G401 (cell line): ENCODE measurements at regions not wholly inside any gene's neighbourhood (a gene's known extent, or its start where the extent isn't known, plus 50 kb on each side); places are given as distances from the start of the nearest gene placed in this dataset.
"Not testable (repeated sequence)": the region's sequence is repeated elsewhere in the genome, so short reads cannot be mapped to it uniquely, and the experiment has no call there.

Experiments
- DNase-seq: peaks from one replicate; pipeline ENCODE4 v3.0.0-alpha.2; 2015; ENCODE audit warnings: low spot score
- in situ Hi-C: cut with HindIII; loops from 2 replicates; pipeline ENCODE4 v1.10.0; 2016; ENCODE audit warnings: low sequenced_read_pairs, mixed read lengths

DNA sequence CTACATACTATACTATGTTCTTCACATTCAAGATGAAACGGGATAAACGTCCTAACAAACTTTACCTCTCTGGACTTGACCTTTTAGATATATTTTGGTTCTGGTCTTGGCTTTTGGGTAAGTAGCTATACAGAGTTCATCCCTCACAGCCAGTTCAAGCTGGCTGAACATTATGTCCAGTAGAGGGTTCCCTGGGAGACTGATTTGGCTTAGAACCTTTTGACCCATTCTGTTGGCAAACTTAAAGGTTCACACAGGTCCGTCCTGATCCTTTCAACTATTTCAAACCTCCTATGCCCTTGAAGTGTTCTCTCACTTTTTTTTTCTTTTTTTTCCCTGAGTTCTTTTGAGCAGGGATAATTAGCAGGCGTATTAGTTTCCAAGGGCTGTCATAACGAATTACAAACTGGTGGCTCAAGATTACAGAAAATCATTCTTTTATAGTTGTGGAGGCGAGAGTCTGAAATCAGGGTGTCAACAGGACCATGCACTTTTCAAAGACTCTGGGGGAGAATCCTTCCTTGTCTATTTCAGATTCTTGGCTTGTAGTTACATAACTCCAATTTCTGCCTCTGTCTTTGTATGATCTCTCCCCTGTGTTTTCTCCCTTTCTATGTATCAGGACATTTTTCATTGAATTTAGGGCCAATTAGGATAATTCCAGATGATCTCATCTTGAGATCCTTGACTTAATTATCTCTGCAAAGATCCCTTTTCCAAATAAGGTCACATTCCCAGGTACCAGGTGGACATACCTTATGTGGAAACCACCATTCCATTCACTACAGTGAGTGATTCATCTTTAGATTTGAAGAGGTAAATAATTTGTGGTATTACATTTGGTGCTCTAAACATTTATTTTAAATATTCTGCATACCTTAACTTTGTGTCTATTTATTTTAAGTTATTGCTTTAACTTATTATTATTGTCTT, 257.4 kb upstream of the USP25 start:
- no peak for DNase-seq
- in situ Hi-C loops, result no loop called here

DNA sequence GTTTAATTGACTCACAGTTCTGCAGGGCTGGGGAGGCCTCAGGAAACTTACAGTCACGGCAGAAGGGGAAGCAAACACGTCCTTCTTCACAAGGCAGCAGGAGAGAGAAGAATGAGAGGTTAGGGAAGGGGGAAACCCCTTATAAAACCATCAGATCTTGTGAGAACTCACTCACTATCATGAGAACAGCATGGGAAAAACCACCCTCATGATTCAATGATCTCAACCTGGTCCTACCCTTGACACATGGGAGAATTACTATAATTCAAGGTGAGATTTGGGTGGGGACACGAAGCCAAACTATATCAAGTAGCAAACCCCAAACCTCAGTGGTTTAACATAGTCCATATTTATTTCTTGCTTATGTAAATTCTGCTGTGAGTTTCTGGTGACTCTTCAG, 252.0 kb upstream of the USP25 start:
- in situ Hi-C loops, DNase-seq: not testable (repeated sequence)

DNA sequence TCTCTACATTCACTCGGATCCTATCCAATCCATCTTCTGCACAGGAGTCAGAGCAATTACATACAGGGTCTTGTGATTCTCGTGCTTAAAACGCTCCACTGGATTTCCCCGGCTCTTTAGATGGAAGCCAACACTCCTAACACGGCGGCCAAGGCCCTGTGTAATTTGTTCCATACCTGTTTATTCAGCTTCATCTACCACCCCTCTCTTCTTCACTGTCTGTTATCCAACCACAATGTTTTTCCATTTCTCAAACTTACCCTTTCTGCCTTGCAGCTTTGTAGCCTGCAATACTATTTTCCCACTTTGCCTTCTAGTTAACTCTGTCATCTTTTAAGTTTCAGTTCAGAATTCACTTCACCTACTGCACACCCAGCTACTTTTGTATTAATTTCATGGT, 249.6 kb upstream of the USP25 start:
- in situ Hi-C loops, result no loop called here
- DNase-seq, result no peak

DNA sequence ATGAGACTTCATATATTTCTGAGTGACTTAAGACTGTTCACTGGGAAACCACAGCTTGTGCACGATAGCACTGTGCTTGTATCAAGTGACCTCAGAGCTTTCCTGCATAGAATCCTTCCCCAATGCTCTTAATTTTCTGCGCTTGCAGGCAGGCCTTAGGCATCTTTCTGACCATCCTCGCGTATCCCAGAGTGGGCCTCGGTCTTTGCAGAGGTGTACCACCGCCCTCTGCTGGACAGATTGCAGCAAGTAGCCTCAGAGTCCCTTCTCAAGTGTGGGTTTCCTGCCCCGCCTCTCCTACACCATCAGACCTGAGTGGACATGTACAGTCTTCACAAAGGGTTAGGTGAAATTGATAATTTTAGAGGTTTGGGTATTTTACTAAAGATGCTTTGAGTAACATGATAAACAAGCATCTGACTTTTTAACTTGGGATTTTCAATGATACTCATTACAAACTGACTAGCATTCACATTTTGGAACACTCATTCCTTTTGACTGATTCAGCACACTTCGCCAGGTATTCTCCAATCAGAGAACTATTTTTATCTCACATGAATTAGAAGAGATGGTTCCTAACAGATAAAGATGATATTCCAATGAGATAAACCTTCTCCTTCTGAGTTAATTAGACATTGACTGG, 246.5 kb upstream of the USP25 start:
- peak; percentile 86 for DNase-seq
- in situ Hi-C loops, result no loop called here

DNA sequence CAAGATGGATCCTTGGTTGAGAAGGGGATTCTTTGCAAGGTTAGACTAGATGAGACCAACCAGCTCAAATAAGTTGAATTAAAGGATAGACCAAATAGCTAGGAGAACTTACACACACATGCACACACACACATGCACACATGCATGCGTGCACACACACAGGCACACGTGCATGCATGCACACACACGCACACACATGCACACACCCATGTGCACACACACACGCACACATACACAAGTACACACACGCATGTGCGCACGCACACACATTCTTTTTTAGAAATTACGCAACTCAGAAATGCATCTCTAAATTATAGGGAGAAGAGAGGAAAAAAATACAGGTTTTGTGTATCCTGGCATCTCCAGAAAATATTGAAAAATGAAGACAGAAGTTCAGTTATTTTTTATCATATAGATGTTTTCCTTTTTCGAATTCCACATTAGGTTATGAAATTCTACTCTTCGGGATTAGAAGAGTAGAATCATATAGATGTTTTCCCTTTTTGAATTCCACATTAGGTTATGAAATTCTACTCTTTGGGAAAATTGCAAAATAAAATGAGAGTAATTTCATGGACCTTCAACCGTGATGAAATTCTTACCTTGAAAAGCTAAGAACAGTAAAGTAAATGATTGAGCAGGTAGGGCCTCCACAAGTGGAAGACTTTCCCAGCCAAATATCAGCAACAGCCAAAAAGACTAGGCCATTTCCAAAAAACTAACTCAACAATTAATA, 243.2 kb upstream of the USP25 start:
- DNase-seq, result no peak
- in situ Hi-C loops, result no loop called here

DNA sequence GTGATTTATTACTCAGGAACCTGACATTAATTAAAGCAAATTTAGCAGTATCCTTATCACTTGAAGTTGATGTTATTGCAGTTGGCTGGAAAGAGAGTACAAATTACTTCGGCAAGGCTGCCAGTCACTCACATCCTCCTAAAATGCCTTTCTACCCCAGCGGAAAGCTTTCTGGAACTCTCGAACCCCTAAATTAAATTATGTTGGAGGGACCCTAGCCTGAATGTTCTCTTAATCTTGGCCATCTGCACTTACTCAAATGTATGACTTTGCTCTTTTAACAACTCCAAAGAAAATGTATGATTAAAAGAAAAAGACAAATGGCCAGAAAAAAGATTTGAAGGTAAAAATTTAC, 242.6 kb upstream of the USP25 start:
- in situ Hi-C loops, result no loop called here
- no peak for DNase-seq

DNA sequence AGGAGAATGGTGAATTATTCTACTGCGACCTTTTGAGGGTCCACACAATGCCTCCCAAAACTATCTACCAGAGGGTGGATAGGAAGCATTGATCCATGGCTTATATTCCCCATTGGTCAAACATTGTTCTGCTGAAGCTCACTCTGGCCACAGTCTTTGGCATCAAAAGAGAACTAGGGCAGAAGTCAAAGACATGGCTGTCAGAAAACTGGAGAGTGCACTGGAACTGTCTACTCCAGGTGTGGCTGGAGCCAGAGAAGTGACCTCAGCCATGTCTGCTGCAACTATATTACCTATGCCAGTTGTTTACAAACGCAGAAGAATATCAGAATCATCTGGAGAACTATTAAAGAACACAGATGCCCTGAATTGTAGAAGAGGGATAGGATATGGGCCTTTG, 238.7 kb upstream of the USP25 start:
- in situ Hi-C loops, result no loop called here
- DNase-seq, result no peak

DNA sequence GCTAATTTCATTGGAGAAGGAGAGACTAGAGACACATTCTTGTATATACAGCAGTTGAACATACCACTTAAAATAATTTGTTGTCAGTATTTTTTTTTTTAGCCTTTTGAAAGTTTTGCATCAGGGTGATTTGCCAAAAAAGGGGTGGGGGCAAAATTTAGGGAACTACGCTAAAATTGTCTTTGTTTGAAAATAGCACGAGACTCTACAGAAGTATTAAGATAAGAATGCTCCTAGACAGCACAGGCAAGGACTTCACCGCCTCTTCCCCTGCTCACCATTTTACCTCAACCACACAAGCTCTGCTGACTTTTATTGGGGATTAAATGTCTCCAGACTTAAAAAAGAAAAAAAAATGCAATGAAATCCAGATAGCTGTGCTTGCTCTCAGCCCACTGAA, 236.1 kb upstream of the USP25 start:
- in situ Hi-C loops, result no loop called here
- DNase-seq, result no peak

DNA sequence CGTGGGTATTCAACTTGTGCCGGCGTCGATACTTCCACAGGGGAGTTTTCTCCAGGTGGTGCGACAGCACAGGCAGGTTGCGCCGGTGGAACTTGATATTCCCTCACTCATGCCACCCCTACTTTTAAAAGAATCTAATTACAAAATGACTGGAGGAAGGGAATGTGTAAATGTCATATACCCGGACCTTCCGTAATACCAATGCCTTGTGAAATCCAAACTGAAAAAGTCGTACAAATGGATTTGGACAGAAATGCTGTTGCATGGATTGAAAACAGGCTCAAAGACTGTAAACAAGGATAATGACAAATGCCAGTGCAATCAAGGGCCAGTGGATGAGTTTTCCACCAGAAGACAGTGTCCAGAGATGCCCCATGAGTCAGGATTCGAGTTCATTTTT, 235.3 kb upstream of the USP25 start:
- in situ Hi-C loops, result no loop called here

DNA sequence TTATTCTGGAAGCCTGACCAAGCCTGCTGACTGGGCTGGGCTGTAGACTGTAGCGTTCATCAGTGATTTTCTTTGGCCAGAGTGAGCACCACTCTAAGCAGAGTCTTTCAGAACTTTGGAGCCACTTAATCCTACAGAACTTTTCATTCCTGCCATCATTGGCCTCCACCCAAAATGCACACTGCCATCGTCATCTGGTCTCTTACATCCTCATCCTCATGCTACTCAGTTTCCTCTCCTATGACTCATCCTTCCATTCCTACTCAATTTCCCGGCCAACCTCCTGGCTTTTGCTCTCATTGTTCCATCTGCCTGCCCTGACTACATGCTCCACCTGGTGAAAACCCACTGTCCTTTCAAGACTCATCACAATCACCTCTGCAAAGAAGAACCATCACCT, 233.8 kb upstream of the USP25 start:
- in situ Hi-C loops, result no loop called here
- no peak for DNase-seq

More for the DNA sequence above, 235.3 kb upstream of the USP25 start:
- DNase-seq, result no peak

DNA sequence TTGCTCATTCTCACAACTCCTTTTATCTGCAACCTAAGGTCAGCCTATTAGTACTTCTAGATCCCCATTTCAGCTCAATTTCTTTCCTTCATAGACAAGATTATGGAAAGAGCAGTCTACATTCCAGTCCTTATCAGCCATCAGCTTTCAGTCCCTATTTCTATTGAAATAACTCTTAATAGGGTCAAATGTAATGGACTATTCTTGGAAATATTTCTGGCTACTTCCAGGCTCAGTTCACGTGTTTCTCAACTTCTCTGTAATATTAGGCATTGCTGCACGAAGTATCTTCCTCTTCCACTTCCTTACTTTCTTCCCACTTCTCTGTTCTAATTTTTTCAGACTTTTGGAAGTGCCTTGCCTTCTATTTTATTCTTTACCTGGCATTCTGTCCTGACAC, 232.9 kb upstream of the USP25 start:
- in situ Hi-C loops, result no loop called here
- no peak for DNase-seq

DNA sequence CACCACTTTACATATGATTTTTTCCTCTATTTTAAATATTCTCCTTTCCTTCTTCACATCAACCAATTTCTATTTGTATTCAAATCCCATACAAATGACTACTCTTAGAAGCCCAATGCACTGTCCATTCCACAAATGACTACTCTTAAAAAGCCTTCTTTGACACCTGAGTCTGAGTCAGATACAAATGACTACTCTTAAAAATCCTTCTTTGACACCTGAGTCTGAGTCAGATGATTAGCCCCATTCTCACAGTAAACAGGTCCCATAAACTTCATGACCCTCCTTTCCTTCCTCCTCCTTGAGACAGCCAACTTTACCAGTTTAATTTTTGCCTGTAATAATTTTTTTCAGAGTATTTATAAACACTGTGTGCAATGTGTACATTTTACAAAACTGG, 231.3 kb upstream of the USP25 start:
- DNase-seq, result no peak
- in situ Hi-C loops, result no loop called here

DNA sequence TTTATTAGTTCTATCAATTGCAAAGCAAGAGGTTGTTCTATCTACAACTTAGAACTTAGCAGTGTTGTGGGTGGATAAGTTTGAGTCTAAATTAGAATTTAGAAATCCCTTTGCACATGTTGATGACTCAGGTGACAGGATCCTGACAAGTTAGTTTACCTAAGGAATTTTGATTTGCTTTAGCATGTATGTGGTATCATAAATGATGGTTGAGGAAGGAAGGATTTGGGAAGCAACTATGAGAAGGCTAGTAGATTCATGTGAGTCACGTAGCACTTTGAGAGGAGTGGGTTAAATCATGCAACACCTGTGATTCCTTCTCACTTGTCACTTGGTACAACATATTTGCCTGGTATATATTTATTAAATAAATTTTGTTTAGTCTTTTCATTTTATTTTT, 223.7 kb upstream of the USP25 start:
- in situ Hi-C loops, result no loop called here
- no peak for DNase-seq

DNA sequence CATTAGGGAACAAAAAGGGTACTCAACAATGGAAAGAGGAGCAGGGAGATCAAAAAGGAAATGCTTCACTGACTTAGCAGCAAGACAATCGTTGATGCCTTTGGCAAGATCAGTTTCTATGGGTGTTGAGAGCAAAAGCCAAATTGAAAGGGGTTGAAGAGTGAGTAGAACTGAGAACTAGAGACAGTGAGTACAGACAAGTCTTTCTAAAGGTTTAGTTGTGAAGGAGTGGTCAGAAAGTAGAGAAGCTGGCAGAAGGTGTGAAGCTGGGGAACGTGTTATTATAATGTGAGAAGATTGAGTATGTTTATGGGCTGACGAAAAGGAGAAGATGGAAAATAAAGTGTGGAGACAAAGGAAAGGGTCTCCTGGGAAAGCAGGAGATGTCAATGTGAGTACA, 221.2 kb upstream of the USP25 start:
- in situ Hi-C loops, result no loop called here
- DNase-seq, result no peak

DNA sequence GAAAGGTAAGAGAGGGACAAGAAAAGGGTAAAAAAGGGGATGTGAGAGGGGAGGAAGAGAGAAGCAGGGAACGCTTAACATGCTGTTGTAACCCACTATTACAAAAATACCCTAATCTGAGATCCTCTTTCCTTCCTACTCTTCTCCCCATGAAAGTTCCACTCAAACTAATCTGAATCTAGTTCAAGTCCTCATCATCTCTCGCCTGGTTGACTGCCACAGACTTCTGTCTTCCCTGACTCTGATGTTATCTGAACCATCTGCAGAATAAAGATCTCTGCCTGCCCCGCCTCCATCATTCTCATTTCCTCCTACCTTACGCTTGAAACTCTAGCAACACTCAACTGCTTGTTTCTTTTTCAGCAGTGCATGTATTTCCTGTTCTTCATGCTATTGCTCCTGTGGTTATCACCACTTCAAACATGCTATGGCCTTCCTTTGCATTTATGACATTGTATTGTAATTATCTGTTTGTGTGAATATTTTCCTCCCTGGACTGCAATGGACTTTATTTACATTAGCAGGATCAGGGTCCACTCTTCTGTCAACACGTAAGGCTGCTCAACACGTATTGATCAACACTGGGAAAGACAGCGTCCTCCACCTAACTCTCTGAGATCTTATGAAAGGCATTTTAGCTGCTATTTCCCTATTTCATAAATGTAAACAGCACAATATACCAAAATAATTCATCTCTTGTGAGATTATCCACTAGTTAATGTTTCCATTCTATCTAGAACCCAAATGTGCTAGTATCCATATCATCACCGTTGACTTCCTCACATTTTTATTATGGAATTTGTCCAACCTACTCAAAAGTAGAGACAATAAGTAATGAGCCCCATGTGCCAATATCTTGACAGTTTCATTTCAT, 215.5 kb upstream of the USP25 start:
- in situ Hi-C loops, result no loop called here

DNA sequence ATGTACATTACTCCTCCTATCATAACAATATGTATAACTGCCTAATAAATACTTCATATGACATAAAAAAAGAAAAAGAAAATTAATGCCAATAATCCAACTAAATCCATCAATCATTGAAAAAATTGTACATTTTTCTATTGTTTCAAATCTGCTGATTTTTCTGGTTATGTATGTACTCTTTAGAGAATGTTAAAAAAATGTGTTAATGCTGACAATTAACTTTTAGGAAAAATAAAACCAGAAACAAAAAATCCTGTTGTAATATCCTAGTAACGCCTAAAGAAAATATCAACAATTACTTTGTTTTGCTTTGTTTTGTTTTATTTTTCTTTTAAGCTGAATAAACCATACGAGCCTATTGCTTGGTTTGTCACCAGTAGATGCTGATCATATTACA, 213.9 kb upstream of the USP25 start:
- in situ Hi-C loops, result no loop called here
- DNase-seq, result no peak

More for the DNA sequence above, 215.5 kb upstream of the USP25 start:
- no peak for DNase-seq

DNA sequence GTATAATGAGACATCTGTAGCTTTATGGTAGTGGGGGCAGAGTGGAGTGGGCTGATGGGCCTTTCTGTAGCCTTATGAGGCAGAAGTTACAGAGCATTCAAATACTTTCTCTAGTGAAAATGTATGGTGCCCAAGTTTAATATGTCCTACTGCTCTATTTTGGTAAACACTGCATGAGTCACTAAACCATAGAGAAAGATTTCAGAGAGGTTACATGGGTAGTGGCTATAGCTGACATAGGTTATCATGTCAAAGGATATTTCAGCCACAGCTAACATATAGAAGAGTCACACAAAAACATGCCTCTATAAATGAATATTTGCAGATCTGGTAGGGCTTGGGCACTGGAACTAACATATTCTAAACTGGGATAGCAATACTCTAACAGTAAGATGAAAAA, 212.4 kb upstream of the USP25 start:
- no peak for DNase-seq
- in situ Hi-C loops, result no loop called here

DNA sequence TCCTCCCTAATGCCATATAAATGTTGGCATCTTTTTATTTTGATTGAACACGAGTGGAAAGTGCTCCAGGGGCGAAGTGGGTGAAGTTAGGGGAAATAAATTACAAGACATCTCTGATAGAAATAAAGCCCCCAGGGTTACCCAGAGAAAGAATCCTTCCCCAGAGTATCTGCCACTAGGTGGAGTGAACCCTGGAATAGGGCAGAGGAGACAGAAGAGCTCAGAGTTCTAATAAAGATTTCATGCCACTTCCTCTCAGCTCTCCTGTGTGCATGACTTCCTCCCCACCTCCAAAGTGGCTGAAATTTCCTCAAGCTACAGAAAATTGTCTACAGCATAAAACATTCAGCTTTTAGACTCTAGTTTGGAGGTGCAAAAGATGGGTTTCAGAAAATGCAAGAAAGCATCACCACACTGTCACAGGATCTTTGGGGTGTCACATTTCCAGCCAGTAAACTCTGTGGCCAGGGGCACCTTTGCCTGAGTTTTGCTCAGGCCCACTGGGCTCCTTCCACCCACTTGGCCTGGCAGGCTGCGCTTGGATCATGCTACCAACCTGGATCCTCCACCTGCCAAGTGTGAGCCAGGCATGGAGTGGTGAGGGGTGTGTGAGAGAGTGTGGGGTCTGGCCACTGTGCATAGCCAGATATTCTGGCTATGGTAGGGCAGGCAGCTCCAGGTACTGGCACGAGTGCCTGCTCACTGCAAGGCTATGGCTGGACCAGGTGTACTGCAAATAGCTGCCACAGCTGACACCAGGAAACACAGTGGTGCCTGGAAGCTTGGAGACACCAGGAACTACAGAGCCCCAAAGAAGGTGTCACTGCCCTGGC, 208.8 kb upstream of the USP25 start:
- no peak for DNase-seq
- in situ Hi-C loops, result no loop called here

DNA sequence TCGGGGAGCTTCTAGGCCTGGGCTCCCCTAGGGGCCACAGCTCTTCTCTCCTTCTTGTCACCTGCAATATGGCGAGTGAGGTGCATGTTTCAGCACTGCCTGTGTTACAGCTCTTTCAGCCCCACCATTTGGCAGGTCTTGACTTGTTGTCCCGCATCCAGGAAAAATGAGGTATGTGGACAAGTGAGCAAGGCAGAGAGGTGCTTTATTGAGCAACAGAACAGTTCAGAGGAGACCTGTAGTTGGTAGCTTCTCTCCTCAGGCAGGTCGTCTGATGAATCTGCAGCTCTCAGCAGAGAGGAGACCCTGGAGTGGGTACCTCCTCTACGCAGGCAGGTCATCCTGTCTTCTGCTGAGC, 208.2 kb upstream of the USP25 start:
- no peak for DNase-seq
- in situ Hi-C loops, result no loop called here
